ENCODE measurements at regions not wholly inside any gene's neighbourhood (a gene's known extent, or its start where the extent isn't known, plus 50 kb on each side); places are given as distances from the start of the nearest gene placed in this dataset.

DNA sequence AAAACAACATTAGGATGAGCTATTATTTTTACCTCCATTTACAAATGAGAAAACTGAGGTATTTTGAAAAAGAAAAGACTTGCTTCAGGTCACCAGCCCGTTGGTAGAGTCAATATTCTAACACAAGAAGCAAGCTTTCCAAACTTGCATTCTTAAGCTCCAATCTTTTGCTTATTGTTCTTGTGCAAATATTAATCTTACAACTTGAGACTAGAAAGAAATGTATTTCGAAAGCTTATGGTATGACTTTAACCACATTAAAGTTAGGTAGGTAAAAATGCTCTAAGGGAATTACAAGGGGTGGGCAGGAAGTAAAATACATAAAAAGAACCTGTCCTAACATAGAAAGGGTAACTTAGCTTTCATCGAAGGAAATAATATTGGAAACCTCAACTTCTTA, 453.9 kb downstream of the SLITRK5 start:
- TF ChIP-seq, protein P1, sequence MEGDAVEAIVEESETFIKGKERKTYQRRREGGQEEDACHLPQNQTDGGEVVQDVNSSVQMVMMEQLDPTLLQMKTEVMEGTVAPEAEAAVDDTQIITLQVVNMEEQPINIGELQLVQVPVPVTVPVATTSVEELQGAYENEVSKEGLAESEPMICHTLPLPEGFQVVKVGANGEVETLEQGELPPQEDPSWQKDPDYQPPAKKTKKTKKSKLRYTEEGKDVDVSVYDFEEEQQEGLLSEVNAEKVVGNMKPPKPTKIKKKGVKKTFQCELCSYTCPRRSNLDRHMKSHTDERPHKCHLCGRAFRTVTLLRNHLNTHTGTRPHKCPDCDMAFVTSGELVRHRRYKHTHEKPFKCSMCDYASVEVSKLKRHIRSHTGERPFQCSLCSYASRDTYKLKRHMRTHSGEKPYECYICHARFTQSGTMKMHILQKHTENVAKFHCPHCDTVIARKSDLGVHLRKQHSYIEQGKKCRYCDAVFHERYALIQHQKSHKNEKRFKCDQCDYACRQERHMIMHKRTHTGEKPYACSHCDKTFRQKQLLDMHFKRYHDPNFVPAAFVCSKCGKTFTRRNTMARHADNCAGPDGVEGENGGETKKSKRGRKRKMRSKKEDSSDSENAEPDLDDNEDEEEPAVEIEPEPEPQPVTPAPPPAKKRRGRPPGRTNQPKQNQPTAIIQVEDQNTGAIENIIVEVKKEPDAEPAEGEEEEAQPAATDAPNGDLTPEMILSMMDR (IDR thresholded peaks at IDR 0.05; ENCODE audit: low read depth, low read length, missing input control), result no peak
- TF ChIP-seq RAD21 (IDR thresholded peaks at IDR 0.05) (no peak), JUND (IDR thresholded peaks at IDR 0.05) (no peak), TAF1 (conservative IDR thresholded peaks at IDR 0.05) (no peak)
- TF ChIP-seq, protein P2, sequence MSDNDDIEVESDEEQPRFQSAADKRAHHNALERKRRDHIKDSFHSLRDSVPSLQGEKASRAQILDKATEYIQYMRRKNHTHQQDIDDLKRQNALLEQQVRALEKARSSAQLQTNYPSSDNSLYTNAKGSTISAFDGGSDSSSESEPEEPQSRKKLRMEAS (IDR thresholded peaks at IDR 0.05), result no peak

Data from liver (tissue), 3 donors.